HEK293T (cell line): ENCODE measurements at regions not wholly inside any gene's neighbourhood (a gene's known extent, or its start where the extent isn't known, plus 50 kb on each side); places are given as distances from the start of the nearest gene placed in this dataset.

ENCODE experiments used
- CTCF ChIA-PET: fragments of 350-600 bp; formaldehyde crosslinking; extraction: SDS; loops from one replicate; lab custom pipeline; 2021; ENCODE audit warnings: antibody characterized with exemption, inconsistent platforms; lab: Yijun Ruan, JAX
- POLR2A ChIA-PET: fragments of 350-600 bp; formaldehyde crosslinking; extraction: SDS; loops from one replicate; lab custom pipeline; 2020; ENCODE audit warnings: antibody characterized with exemption, inconsistent platforms; lab: Yijun Ruan, JAX
- DNase-seq: peaks from one replicate; pipeline ENCODE4 v3.0.0; 2012; ENCODE audit warnings: mixed read lengths; ENCODE audit errors: extremely low spot score
- ARNT ChIP-seq: fragments of 450-650 bp; IDR thresholded peaks from 2 replicates; pipeline ENCODE4 v1.6.1; 2017; ENCODE audit warnings: mild to moderate bottlenecking
- BHLHE40 ChIP-seq: fragments of 450-650 bp; IDR thresholded peaks from 2 replicates; pipeline ENCODE4 v1.6.1; 2016; ENCODE audit warnings: mild to moderate bottlenecking, moderate library complexity, borderline replicate concordance
- CTBP1 ChIP-seq: fragments of 450-650 bp; IDR thresholded peaks from 2 replicates; pipeline ENCODE4 v1.6.1; 2016; ENCODE audit warnings: borderline replicate concordance
- ELF4 ChIP-seq: fragments of 450-650 bp; IDR thresholded peaks from 2 replicates; pipeline ENCODE4 v1.6.1; 2017; ENCODE audit warnings: antibody characterized with exemption
- FOXA1 ChIP-seq: fragments of 450-650 bp; IDR thresholded peaks from 2 replicates; pipeline ENCODE4 v1.6.1; 2016; ENCODE audit warnings: mild to moderate bottlenecking
- FOXK2 ChIP-seq: fragments of 450-650 bp; IDR thresholded peaks from 2 replicates; pipeline ENCODE4 v1.6.1; 2016; ENCODE audit warnings: mild to moderate bottlenecking
- FOXM1 ChIP-seq: fragments of 450-650 bp; IDR thresholded peaks from 2 replicates; pipeline ENCODE4 v1.6.1; 2017; ENCODE audit warnings: mild to moderate bottlenecking, borderline replicate concordance
- HDGF ChIP-seq: fragments of 450-650 bp; IDR thresholded peaks from 2 replicates; pipeline ENCODE4 v1.6.1; 2017; ENCODE audit warnings: antibody characterized with exemption, borderline replicate concordance
- L3MBTL2 ChIP-seq: fragments of 450-650 bp; conservative IDR thresholded peaks from 2 replicates; pipeline ENCODE4 v1.6.1; 2016; ENCODE audit warnings: mild to moderate bottlenecking
- LEF1 ChIP-seq: fragments of 450-650 bp; IDR thresholded peaks from 2 replicates; pipeline ENCODE4 v1.6.1; 2017; ENCODE audit warnings: mild to moderate bottlenecking, borderline replicate concordance
- NFRKB ChIP-seq: fragments of 450-650 bp; IDR thresholded peaks from 2 replicates; pipeline ENCODE4 v1.6.1; 2016; ENCODE audit warnings: mild to moderate bottlenecking, moderate library complexity
- SP1 ChIP-seq: fragments of 450-650 bp; IDR thresholded peaks from 2 replicates; pipeline ENCODE4 v1.6.1; 2017
- SUZ12 ChIP-seq: fragments of 450-650 bp; IDR thresholded peaks from 2 replicates; pipeline ENCODE4 v1.6.1; 2016; ENCODE audit warnings: mild to moderate bottlenecking
- TARDBP ChIP-seq: fragments of 450-650 bp; IDR thresholded peaks from 2 replicates; pipeline ENCODE4 v1.6.1; 2016
- ZNF384 ChIP-seq: fragments of 450-650 bp; IDR thresholded peaks from 2 replicates; pipeline ENCODE4 v1.6.1; 2016
- TF ChIP-seq, protein P1 (sequence below): fragments of 450-650 bp; IDR thresholded peaks from 2 replicates; pipeline ENCODE4 v1.6.1; 2016

DNA sequence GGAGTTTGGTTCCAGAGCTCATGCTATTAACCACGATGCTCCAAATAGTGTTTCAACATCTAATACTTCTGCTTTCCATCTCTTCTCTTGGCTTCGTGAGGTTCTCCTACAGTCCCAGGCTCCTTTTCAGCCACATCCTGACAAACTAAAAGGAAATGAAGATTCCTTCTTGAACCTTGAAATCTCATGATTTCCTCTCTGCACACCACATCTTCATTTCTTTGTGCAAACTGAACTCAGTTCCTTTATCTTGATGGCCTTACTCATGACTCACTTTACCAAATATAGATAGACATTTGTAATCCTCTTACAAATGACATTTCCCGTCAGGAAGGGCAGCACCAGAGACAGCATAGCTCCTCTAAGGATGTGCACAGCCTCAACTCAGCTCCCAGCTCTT, 50.0 kb upstream of the ITGA4 start:
- POLR2A ChIA-PET, result no interaction called here
- CTCF ChIA-PET, result interaction anchor here (0.7 kb wide), 1 partner anchor 1180 kb away, joined by 3 read pairs; no protein-coding TSS in a partner anchor
- no peak for TF ChIP-seq ZNF384
- no peak for TF ChIP-seq LEF1
- no peak for TF ChIP-seq FOXM1
- TF ChIP-seq L3MBTL2, result no peak
- no peak for TF ChIP-seq ARNT
- no peak for TF ChIP-seq FOXA1
- TF ChIP-seq, protein P1, sequence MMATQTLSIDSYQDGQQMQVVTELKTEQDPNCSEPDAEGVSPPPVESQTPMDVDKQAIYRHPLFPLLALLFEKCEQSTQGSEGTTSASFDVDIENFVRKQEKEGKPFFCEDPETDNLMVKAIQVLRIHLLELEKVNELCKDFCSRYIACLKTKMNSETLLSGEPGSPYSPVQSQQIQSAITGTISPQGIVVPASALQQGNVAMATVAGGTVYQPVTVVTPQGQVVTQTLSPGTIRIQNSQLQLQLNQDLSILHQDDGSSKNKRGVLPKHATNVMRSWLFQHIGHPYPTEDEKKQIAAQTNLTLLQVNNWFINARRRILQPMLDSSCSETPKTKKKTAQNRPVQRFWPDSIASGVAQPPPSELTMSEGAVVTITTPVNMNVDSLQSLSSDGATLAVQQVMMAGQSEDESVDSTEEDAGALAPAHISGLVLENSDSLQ, result no peak
- TF ChIP-seq SP1, result no peak
- no peak for TF ChIP-seq TARDBP
- TF ChIP-seq BHLHE40, result no peak
- no peak for TF ChIP-seq FOXK2
- no peak for TF ChIP-seq NFRKB
- TF ChIP-seq ELF4, result no peak
- TF ChIP-seq CTBP1, result no peak
- no peak for TF ChIP-seq SUZ12
- no peak for TF ChIP-seq HDGF
- DNase-seq, result no peak
